WTC11 (cell line): ENCODE measurements at regions not wholly inside any gene's neighbourhood (a gene's known extent, or its start where the extent isn't known, plus 50 kb on each side); places are given as distances from the start of the nearest gene placed in this dataset.

ENCODE experiments used
- ATF1 ChIP-seq: sonication (generic); formaldehyde crosslinking; IDR thresholded peaks from 2 replicates; pipeline ENCODE4 v1.8.1; 2023; ENCODE audit warnings: mild to moderate bottlenecking, moderate library complexity, missing genetic modification reagents
- CREM ChIP-seq: sonication (generic); formaldehyde crosslinking; IDR thresholded peaks from 2 replicates; pipeline ENCODE4 v1.8.1; 2022; ENCODE audit warnings: mild to moderate bottlenecking, missing genetic modification reagents, moderate library complexity
- CTCF ChIP-seq: fragments of 200-600 bp; IDR thresholded peaks from 2 replicates; pipeline ENCODE4 v1.8.0; 2022; ENCODE audit warnings: antibody characterized with exemption
- E2F5 ChIP-seq: sonication (generic); formaldehyde crosslinking; IDR thresholded peaks from 2 replicates; pipeline ENCODE4 v1.8.1; 2022; ENCODE audit warnings: mild to moderate bottlenecking, moderate library complexity, missing genetic modification reagents
- ETV6 ChIP-seq: sonication (generic); formaldehyde crosslinking; IDR thresholded peaks from 2 replicates; pipeline ENCODE4 v1.8.1; 2022; ENCODE audit warnings: mild to moderate bottlenecking, missing genetic modification reagents
- HMGA2 ChIP-seq: fragments of 250-450 bp; sonication (Bioruptor Pico); IDR thresholded peaks from 2 replicates; pipeline ENCODE4 v1.4.0; 2021; ENCODE audit warnings: mild to moderate bottlenecking, moderate library complexity
- USF1 ChIP-seq: sonication (generic); formaldehyde crosslinking; IDR thresholded peaks from 2 replicates; pipeline ENCODE4 v1.8.0; 2022; ENCODE audit warnings: mild to moderate bottlenecking, missing genetic modification reagents
- ZNF232 ChIP-seq: sonication (generic); formaldehyde crosslinking; IDR thresholded peaks from 2 replicates; pipeline ENCODE4 v1.8.0; 2022; ENCODE audit warnings: mild to moderate bottlenecking, missing genetic modification reagents
- ZNF532 ChIP-seq: fragments of 250-450 bp; sonication (Bioruptor Pico); IDR thresholded peaks from 2 replicates; pipeline ENCODE4 v1.9.0; 2021; ENCODE audit warnings: mild to moderate bottlenecking, borderline replicate concordance

- no peak for TF ChIP-seq ETV6 (CRISPR knock-in tag)
- TF ChIP-seq CTCF = no peak
- TF ChIP-seq ATF1 (CRISPR knock-in tag) = no peak
- no peak for TF ChIP-seq E2F5 (CRISPR knock-in tag)
- no peak for TF ChIP-seq ZNF232 (CRISPR knock-in tag)
- no peak for TF ChIP-seq HMGA2 (CRISPR knock-in tag)
- no peak for TF ChIP-seq CREM (CRISPR knock-in tag)
- no peak for TF ChIP-seq USF1 (CRISPR knock-in tag)
- TF ChIP-seq ZNF532 (CRISPR knock-in tag) = no peak
Measured at GRCh38 chr4:100295792-100296191, 105.5 kb upstream of the DDIT4L start.
